ENCODE measurements at regions not wholly inside any gene's neighbourhood (a gene's known extent, or its start where the extent isn't known, plus 50 kb on each side); places are given as distances from the start of the nearest gene placed in this dataset.

DNA sequence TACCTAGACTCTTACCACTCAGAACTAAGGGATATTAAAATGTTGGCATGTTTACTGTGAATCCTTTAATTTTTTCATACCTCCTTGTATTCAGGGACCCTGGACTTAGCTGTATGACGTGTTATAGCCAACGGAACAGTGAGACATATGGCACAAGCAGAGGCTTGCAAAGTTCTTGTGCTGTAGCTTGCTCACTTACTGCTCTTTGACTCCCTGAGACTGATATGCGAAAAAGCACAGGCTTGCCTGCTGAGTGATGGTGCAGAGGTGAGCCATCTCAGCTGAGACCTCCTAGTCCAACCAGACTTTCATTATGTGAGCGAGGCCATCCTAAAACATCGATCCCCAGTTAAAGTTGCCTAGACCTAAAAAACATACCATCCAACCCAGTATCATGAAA lies 811.0 kb downstream of the METTL15 start:
- Histone ChIP-seq H3K4me1 (ENCODE audit: control insufficient read depth in 1 of 2, insufficient read depth in 2 of 2, low read length in 2 of 2) (no peaks in the 10 kb centered on the region), H3K9me3 (ENCODE audit: control insufficient read depth in 1 of 2, insufficient read depth in 1 of 2, low read depth in 1 of 2, low read length in 2 of 2) (no peaks in the 10 kb centered on the region), H3K9ac (ENCODE audit: low read length) (no peak overlapping the region), H3K4me2 (ENCODE audit: low read length) (no peak overlapping the region), H3K27me3 (ENCODE audit: insufficient read depth, low read length) (no peaks in the 10 kb centered on the region), H4K20me1 (ENCODE audit: insufficient read depth) (no peaks in the 10 kb centered on the region), H3K27ac (ENCODE audit: low read depth, low read length) (no peak overlapping the region), H3K36me3 (ENCODE audit: control insufficient read depth in 1 of 2, insufficient read depth in 2 of 2, low read length in 2 of 2) (no peaks in the 10 kb centered on the region), H3K4me3 (replicated peaks in 1 of 2; ENCODE audit: low read depth in 1 of 2, low read length in 2 of 2) (no peak overlapping the region), H3K79me2 (ENCODE audit: insufficient read depth, low read length) (no peaks in the 10 kb centered on the region), H2AFZ (ENCODE audit: low read depth, low read length, poor library complexity, severe bottlenecking) (no peak overlapping the region), H3K9me2 (ENCODE audit: insufficient read depth) (no peaks in the 10 kb centered on the region)
- intact Hi-C loops (cut with micrococcal nuclease) = no loop called here
- ATAC-seq (no peak), DNase-seq (ENCODE audit: low read depth, low spot score) (no peak)
- BruUV-seq (replicated peaks) = no TSS peak
- CTCF ChIA-PET = no interaction called here
- RAD21 ChIA-PET (ENCODE audit: low non-redundant PET in 1 of 2, low total read pairs in 2 of 2, uncharacterized antibody in 2 of 2, unreplicated experiment in 2 of 2) = no interaction called here
- no peak for TF ChIP-seq POLR2A (IDR thresholded peaks at IDR 0.05; ENCODE audit: borderline replicate concordance, extremely low read depth, insufficient read depth, insufficient read length)
- TF ChIP-seq CBX3 (IDR thresholded peaks at IDR 0.05; ENCODE audit: low read depth) = no peak
- TF ChIP-seq RAD21 (IDR thresholded peaks at IDR 0.05; ENCODE audit: low read depth) = no peak
- TF ChIP-seq SIN3A (IDR thresholded peaks at IDR 0.05; ENCODE audit: low read depth) = no peak
- no peak for TF ChIP-seq YY1 (IDR thresholded peaks at IDR 0.05; ENCODE audit: extremely low read depth, insufficient replicate concordance, low read depth, low read length)
- POLR2A ChIA-PET = no interaction called here

DNA sequence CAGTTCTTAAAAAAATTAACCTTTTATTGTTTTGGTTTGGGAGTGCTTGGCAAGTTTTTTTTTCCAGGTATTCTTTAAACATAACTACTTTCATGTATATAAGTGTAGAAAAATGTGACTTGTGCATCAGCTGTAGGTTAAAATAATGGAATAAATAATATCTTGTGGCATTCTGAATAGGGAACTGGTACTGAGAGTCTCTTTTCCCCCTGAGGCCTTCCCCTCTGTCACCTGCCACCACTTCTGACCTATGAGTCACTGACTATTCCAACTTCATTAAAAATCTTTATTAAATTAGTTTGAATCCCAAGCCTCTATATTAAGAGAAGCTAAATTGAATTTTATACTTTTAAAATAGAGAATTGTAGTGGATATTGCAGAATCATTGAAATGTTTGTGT lies 805.7 kb downstream of the METTL15 start:
- H3K9me3 ChIP-seq (ENCODE audit: control insufficient read depth in 1 of 2, insufficient read depth in 1 of 2, low read depth in 1 of 2, low read length in 2 of 2) = no peaks in the 10 kb centered on the region
- no TSS peak for BruUV-seq (replicated peaks)
- ATAC-seq (no peak), DNase-seq (ENCODE audit: low read depth, low spot score) (no peak)
- no peak overlapping the region for H3K4me2 ChIP-seq (ENCODE audit: low read length)
- no peak overlapping the region for H3K27ac ChIP-seq (ENCODE audit: low read depth, low read length)
- intact Hi-C loops (cut with micrococcal nuclease) = no loop called here
- H3K9ac ChIP-seq (ENCODE audit: low read length) = no peak overlapping the region
- H3K79me2 ChIP-seq (ENCODE audit: insufficient read depth, low read length) = no peaks in the 10 kb centered on the region
- no peaks in the 10 kb centered on the region for H4K20me1 ChIP-seq (ENCODE audit: insufficient read depth)
- ChIA-PET RAD21 (ENCODE audit: low non-redundant PET in 1 of 2, low total read pairs in 2 of 2, uncharacterized antibody in 2 of 2, unreplicated experiment in 2 of 2) (no interaction called here), CTCF (no interaction called here), POLR2A (no interaction called here)
- H2AFZ ChIP-seq (ENCODE audit: low read depth, low read length, poor library complexity, severe bottlenecking) = no peak overlapping the region
- no peaks in the 10 kb centered on the region for H3K9me2 ChIP-seq (ENCODE audit: insufficient read depth)
- H3K36me3 ChIP-seq (ENCODE audit: control insufficient read depth in 1 of 2, insufficient read depth in 2 of 2, low read length in 2 of 2) = no peaks in the 10 kb centered on the region
- H3K4me1 ChIP-seq (ENCODE audit: control insufficient read depth in 1 of 2, insufficient read depth in 2 of 2, low read length in 2 of 2) = no peaks in the 10 kb centered on the region
- H3K4me3 ChIP-seq (replicated peaks in 1 of 2; ENCODE audit: low read depth in 1 of 2, low read length in 2 of 2) = no peak overlapping the region
- no peaks in the 10 kb centered on the region for H3K27me3 ChIP-seq (ENCODE audit: insufficient read depth, low read length)
- TF ChIP-seq SIN3A (IDR thresholded peaks at IDR 0.05; ENCODE audit: low read depth) = no peak
- no peak for TF ChIP-seq ZNF274 (IDR thresholded peaks at IDR 0.05; ENCODE audit: low read depth, low read length)
- TF ChIP-seq EGR1 (IDR thresholded peaks at IDR 0.05; ENCODE audit: low read depth) = no peak
- TF ChIP-seq EZH2phosphoT487 (IDR thresholded peaks at IDR 0.05; ENCODE audit: borderline replicate concordance) = no peak
- TF ChIP-seq TCF7L2 (IDR thresholded peaks at IDR 0.05; ENCODE audit: borderline replicate concordance, extremely low read depth, insufficient read depth, insufficient read length) = no peak
- TF ChIP-seq POLR2AphosphoS5 (IDR thresholded peaks at IDR 0.05; ENCODE audit: low read depth, low read length) = no peak
- no peak for TF ChIP-seq CEBPB (IDR thresholded peaks at IDR 0.05; ENCODE audit: low read depth)
- no peak for TF ChIP-seq CBX3 (IDR thresholded peaks at IDR 0.05; ENCODE audit: low read depth)
- TF ChIP-seq, protein P1, sequence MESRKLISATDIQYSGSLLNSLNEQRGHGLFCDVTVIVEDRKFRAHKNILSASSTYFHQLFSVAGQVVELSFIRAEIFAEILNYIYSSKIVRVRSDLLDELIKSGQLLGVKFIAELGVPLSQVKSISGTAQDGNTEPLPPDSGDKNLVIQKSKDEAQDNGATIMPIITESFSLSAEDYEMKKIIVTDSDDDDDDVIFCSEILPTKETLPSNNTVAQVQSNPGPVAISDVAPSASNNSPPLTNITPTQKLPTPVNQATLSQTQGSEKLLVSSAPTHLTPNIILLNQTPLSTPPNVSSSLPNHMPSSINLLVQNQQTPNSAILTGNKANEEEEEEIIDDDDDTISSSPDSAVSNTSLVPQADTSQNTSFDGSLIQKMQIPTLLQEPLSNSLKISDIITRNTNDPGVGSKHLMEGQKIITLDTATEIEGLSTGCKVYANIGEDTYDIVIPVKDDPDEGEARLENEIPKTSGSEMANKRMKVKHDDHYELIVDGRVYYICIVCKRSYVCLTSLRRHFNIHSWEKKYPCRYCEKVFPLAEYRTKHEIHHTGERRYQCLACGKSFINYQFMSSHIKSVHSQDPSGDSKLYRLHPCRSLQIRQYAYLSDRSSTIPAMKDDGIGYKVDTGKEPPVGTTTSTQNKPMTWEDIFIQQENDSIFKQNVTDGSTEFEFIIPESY (IDR thresholded peaks at IDR 0.05; ENCODE audit: extremely low read depth, insufficient replicate concordance, low read length) = no peak
- TF ChIP-seq, protein P2, sequence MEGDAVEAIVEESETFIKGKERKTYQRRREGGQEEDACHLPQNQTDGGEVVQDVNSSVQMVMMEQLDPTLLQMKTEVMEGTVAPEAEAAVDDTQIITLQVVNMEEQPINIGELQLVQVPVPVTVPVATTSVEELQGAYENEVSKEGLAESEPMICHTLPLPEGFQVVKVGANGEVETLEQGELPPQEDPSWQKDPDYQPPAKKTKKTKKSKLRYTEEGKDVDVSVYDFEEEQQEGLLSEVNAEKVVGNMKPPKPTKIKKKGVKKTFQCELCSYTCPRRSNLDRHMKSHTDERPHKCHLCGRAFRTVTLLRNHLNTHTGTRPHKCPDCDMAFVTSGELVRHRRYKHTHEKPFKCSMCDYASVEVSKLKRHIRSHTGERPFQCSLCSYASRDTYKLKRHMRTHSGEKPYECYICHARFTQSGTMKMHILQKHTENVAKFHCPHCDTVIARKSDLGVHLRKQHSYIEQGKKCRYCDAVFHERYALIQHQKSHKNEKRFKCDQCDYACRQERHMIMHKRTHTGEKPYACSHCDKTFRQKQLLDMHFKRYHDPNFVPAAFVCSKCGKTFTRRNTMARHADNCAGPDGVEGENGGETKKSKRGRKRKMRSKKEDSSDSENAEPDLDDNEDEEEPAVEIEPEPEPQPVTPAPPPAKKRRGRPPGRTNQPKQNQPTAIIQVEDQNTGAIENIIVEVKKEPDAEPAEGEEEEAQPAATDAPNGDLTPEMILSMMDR (IDR thresholded peaks at IDR 0.05 in 2 of 3, conservative IDR thresholded peaks at IDR 0.05 in 1 of 3; ENCODE audit: borderline replicate concordance in 1 of 3, insufficient read depth in 1 of 3, low read depth in 2 of 3, low read length in 2 of 3) = no peak
- TF ChIP-seq ELF1 (IDR thresholded peaks at IDR 0.05; ENCODE audit: borderline replicate concordance, low read depth) = no peak
- TF ChIP-seq, protein P3, sequence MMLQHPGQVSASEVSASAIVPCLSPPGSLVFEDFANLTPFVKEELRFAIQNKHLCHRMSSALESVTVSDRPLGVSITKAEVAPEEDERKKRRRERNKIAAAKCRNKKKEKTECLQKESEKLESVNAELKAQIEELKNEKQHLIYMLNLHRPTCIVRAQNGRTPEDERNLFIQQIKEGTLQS (IDR thresholded peaks at IDR 0.05) = no peak
- TF ChIP-seq POLR2A (IDR thresholded peaks at IDR 0.05; ENCODE audit: borderline replicate concordance, extremely low read depth, insufficient read depth, insufficient read length) = no peak
- TF ChIP-seq SP1 (IDR thresholded peaks at IDR 0.05; ENCODE audit: low read depth) = no peak
- TF ChIP-seq ZFX (IDR thresholded peaks at IDR 0.05) = no peak
- TF ChIP-seq YY1 (IDR thresholded peaks at IDR 0.05; ENCODE audit: extremely low read depth, insufficient replicate concordance, low read depth, low read length) = no peak
